ENCODE measurements at regions not wholly inside any gene's neighbourhood (a gene's known extent, or its start where the extent isn't known, plus 50 kb on each side); places are given as distances from the start of the nearest gene placed in this dataset.

- TF ChIP-seq SUZ12 (IDR thresholded peaks at IDR 0.05; ENCODE audit: extremely low read depth, insufficient read depth, insufficient read length) (no peak), YY1 (IDR thresholded peaks at IDR 0.05; ENCODE audit: insufficient read depth, insufficient read length) (no peak), ZNF274 (IDR thresholded peaks at IDR 0.05; ENCODE audit: low read depth, low read length) (no peak)
These were observed 163.4 kb downstream of the MYCN start for GRCh38 chr2:16103614-16104314.
